SHP77 (cell line): ENCODE measurements at regions not wholly inside any gene's neighbourhood (a gene's known extent, or its start where the extent isn't known, plus 50 kb on each side); places are given as distances from the start of the nearest gene placed in this dataset.
A peak's percentile ranks its signal among the peaks of the same experiment; 100 is the strongest.
"Not testable (repeated sequence)": the region's sequence is repeated elsewhere in the genome, so short reads cannot be mapped to it uniquely, and the experiment has no call there.

Source experiments
- DNase-seq, 2 experiments: peaks; one replicate each; lab custom pipeline; 2025; lab: John Stamatoyannopoulos, UW

DNA sequence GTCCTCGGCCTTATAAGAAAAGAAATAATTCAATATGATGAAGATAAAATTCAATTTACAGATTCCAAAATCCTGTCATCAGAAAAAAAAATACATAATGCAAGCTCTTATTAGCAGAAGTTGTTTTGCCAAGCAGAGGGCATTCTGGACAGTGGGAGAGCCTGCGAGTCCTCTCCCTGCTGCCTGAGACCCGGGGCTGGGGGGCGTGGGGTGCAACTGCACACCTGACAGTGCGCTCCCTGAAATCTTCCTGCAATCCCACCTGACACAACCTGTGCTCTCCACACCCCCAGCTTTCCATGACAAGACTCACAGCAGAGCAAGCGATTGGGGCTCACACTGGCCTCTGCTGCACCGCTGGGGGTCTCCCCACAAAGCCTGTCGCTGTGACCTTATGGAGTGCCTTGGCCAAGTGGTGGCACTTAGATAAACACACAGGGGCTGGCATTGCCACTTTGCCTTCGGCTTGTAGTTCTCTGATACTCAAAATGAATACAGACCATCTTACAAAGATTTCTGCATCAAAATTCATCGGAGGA lies 130.3 kb upstream of the PDE10A start:
- DNase-seq: no peak

DNA sequence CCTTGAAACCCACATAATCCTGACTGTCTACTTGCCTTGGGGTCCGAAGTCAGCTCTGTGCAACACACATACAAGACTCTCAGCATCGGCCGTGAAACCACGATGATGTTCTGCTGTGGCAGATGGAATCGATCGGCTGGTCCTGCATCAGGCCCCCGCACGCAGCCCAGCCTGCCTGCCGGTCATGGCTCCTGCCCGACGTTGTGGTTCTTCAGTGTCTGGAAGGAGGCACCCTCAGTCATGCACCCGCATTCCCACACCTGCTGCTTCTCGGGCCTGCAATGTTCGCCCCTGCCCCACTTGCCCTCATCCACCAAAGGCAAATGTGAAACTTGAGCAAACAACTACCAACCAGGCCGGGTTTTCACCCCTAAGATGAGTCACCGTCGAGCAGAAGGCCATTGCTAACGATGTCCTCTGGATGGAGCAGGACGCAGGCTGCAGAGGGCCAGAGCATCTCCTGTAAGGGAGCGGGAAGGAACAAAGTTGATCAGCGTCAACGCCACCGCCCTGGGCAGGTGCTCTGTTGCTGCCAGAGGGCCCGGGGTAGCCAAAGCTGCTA lies 128.9 kb upstream of the PDE10A start:
- no peak for DNase-seq

DNA sequence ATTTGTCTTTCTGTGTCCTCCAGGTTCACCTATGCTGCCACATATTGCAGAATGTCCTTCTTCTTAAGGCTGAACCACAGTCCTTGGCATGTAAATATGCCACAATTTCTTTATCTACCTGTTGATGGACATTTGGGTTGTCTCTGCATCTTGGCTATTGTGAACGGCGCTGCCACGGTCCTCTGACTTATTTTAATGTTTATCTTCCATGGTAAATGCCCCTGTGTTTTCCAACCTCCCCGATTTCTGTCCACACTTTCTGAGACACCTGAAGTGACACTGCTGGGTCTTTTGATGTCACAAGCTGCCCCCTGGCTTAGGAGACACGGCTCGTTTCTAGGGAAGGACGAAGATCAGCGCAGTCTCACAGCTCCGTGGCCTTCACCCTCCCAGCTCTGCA lies 128.3 kb upstream of the PDE10A start:
- no peak for DNase-seq

DNA sequence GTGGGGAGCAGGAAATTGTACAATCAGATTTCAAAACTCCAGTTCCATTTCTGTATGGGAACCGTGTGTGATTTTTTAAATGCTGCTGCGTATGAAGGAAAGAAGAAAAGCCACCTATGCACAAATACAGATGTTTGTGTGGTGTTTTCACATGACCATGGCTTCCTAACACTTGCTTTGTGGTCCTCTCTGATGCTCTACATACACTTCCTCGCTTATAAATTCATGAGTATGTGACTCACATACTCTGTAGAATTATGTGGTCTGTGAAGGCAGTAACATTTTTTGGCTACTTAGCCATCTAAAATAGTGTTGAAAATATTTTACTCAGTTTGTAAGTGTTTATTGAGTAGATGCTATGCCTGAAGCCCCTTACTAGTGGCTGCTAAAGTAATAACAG lies 119.8 kb upstream of the PDE10A start:
- DNase-seq: no peak

DNA sequence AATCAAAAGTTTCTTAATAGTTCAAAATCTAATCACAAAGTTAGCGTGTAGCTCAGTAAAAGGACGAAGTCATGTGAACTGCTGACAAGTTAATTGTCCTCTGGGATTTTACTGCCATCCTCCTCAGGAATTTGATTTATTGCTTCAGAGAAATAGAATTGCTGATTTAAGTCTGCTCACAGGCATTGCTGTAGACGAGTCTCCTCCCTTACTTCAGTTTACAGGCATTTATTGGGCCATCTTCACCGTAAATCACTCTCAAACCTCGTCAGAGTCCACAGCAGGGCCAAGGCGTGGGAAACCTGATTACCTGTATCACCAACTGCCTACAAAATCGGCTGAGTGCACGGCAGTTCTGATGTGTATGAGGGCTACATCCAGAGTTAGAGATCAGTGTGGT lies 119.1 kb upstream of the PDE10A start:
- DNase-seq: no peak

DNA sequence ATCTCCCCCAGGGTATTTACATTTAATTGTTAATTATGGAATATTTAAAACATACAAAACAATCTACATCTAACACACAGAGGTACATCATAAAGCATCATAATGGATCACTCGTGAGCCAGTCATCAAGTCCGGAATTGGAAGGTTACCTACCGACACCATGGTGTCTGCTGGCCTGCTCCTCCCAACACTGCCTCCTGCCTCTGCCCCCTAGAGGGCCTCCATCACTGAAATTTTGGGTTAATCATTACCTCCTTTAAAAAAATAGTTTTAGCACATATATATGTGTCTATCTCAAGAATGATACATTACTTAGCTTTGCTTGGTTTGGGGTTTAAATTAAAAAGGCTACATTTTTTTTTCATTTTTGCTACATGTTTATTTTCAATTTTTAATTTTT lies 114.6 kb upstream of the PDE10A start:
- no peak for DNase-seq

DNA sequence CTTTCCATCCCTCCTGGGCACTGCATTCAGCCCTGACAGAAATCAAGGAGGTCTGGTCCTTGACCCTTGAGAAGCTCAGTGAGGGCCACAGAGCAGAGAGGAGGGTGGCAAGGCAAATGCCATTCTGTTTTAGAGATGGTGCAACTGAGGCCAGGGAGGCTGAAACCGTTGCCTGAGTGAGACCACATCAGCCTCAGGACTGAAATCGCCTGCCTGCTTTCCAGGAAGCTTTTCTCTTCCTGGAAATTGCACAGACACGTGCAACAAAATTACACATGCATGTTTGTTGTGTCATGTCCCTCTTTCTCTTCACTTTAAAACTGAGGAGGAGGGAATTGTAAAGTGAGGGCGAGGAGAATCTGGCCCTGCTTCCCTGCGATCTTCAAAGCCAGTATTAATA lies 113.7 kb upstream of the PDE10A start:
- no peak for DNase-seq

DNA sequence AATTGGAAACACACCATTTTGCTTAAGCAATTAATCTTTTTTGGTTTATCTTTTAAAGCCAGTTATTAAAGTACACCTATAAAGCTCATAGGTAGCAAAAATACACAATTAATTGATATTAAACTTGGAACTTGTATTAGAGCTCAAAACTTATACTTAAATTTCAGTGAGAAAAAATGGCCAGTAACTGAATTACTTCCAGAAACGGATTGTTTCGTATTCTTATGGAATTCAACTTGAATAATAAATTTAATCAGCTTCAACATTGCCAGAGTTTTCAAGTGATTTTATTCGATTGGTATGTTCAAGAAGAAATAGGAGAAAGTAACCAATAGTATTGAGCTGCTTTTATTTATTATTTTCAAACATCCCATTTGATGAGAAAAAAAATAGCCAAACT lies 112.7 kb upstream of the PDE10A start:
- no peak for DNase-seq

DNA sequence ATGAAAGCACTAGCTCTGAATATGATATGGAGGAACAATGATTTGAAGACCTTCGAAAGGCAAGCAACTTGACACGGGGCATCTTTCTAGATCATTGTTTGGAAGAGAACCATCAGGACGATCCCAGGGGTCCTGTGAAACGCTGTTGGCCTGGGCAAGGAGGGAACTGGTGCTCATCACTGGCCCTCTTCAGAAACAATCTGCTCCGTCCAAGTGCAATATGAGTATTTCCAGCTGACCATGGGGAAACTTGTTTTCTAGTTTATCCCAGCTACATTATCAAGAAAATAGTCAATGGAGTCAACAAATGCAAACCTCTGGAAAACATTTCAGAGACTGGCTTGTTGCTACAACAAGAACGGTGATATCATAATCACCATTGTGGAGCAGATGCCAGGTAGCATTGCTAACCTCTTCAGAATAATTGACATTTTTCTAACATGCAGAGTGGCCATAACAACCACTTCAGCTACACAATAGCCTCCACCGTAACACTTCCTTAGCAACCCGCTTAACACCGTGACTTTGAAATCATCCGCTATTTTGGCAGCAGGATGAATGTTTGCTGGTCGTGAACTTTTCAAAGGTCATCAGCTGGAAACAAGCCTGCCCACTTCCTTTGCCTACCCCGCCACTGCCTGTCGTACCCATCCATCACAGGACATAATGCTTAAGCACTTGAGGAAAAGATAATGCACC lies 112.0 kb upstream of the PDE10A start:
- peak; percentile 90 to 91 for DNase-seq

DNA sequence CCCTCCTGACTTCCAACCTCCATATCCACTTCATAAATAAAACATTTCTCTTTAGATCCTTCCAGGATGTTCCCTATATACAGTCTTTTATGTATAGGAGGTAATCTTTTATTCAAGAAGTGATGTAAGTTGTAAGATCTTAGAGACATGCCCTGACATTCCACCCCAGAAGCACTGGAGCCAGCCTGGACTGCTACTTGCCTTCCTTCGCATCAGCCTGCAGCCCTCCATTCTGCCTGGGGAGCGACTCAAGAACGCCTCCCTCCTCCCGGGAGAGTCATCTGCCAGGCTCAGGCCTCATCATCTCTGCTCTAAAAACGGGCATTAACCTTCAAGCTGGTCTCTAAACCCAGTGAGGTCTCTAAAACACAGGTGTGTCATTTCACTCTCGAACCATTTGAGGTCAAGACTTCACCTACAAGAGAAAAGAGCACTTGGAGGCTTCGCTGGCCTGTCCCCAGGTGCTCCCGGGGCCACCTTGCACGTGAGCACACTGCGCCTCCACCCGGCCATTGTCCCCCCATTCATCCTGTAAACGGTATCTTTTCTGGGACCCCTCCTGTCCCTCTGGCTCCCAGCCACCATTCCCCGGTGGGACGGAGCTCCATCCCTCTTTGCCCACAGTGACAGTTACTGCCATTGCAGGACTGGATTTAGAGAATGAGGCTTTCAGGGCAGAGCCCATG lies 107.5 kb upstream of the PDE10A start:
- no peak for DNase-seq

DNA sequence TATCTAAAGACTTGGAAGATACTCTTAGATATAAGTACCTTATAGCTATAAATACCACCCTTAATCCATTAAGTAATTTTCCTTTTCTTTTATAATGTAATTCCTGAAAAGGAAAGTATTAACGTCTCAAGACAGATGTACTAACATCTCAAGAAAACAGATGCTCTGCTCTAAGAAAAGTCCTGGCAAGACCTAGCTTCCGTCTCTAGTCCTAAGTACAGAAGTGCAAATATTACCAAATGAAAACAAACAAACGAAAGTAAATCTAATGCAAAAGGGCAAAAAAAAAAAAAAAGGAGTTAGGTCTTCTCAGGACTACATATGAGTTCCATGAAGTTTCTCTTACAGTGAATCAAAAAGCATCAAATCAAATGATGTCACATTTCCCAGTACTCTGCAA lies 106.8 kb upstream of the PDE10A start:
- no peak for DNase-seq

DNA sequence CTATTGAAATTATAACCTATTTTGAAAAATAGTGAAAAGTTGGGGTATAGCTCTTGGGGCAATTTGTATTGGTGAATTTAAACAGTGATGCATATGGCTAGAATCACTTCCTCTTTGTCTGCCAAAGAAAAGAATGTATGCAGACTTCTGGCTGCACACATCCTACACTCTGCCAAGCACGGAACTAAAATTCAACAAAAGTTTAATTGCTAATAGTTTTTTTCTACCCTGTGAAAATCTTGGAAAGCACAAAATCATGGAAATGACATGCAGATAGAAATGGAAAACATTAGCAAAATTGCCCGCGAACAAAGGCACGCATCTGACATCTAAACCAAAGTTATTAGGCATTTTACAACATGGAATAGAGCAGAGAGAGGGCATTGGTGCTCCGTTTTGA lies 106.4 kb upstream of the PDE10A start:
- no peak for DNase-seq

DNA sequence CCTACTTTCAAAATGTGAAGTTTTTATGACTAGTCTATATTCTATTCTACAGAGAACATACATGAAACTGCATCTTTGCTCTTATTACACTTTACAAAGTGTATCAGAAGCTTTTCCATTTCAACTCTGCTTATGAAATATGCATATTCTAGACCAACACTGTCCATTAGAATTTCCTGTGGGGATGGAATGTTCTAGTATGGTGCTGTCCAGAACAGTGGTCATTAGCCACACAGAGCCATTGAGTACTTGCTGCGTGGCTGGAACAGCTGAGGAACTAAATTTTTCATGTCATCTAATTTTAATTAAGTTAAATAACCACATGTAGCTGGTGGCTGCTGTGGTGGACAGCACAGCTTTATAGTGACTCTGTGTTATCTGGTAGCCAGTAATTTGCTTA lies 105.9 kb upstream of the PDE10A start:
- DNase-seq: no peak

DNA sequence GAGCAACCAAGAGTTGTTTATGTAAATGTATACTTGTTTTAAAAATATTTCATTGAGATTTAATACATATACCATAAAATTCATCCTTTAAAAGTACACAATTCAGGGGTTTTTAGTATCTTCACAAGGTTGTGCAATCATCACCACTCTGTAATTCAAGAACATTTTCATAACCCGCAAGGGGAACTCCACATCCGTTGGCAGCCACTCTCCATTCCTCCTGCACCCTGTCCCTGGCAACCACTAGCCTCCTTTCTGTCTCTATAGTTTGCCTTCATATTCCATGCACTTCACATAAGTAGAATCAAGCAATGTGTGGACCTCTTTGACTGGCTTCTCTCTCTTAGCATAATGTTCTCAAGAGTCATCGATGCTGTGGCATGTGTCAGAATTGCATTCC lies 104.2 kb upstream of the PDE10A start:
- DNase-seq: no peak

DNA sequence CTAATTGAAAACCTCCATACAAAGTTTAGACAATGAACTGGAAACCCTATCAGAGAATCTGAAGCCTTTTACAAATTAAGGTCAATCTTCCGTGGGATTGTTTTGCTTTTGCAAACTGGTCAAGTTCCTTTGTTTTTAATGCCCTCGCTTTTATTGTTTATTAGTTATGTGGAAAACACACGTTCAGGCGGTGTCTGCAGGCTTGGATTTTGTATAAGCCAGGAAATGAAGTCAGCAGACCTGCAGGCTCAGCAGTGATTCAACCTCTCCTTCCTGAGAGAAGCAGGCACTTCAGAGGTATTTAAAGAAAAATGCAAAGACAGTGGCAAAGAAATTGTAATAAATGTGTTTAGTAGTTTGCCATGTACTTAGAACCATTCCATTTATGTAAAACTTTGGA lies 103.4 kb upstream of the PDE10A start:
- DNase-seq: no peak

DNA sequence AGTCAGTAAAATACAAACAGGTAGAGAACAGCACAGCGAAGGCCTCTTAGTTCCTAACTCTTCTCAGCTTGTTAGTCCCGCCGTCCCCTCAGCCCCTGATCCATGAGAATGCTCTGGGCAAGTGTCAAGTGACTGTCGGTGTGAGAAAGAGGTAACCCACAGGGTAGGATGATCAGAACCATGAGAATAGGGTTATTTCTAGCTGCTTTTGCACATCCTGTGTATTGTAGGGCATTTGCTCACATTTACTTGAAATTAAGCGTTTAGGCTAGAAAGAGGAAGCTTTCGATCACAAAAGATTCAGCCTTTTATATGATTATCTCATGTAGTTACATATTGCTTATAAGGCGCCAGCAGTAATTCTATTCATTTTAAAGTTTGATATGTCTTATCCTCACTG lies 103.0 kb upstream of the PDE10A start:
- no peak for DNase-seq

DNA sequence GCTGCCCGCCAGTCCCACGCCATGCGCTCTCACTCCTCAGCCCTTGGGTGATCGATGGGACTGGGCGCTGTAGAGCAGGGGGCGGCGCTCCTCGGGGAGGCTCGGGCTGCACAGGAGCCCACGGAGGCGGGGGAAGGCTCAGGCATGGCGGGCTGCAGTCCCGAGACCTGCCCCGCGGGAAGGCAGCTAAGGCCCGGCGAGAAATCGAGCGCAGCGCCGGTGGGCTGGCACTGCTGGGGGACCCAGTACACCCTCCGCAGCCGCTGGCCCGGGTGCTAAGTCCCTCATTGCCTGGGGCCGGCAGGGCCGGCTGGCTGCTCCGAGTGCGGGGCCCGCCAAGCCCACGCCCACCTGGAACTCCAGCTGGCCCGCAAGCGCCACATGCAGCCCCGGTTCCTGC lies 102.2 kb upstream of the PDE10A start:
- not testable (repeated sequence) for DNase-seq

DNA sequence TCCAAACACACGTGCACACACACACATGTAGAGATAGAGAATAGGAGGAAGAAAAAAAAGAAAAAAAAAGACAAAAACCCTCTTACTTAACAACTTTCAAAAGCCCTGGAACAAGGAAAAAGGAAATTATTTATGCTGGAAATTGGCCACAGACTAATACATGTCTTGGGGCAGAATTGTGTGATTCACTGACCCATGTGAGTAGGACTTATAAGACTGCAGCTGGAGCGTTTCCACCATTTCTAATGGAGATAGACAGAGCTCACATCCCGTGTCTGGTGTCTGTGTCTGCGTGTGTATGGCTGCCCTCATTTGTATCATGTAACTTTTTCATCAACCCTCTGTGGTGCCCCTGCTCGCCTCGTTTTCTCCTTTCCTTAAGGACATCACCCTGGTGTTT lies 99.8 kb upstream of the PDE10A start:
- DNase-seq: no peak

DNA sequence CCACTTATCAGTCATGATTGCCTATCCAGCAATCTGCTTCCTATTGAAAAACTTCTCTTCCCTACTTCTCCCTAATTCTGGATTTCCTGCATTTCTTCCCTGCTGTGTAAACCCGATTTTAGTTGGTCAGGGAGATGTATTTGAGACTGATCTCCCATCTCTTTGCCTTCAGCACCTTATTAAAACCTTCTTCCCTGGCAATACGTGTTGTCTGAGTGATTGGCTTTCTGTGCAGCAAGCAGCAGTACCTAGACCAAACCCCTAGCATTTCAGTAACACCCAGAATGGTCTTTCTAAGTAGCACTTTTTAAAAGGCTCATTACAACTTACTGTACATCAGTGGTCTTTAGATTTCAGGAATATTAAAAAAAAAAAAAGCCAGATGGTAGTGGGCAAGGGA lies 99.1 kb upstream of the PDE10A start:
- DNase-seq: no peak

DNA sequence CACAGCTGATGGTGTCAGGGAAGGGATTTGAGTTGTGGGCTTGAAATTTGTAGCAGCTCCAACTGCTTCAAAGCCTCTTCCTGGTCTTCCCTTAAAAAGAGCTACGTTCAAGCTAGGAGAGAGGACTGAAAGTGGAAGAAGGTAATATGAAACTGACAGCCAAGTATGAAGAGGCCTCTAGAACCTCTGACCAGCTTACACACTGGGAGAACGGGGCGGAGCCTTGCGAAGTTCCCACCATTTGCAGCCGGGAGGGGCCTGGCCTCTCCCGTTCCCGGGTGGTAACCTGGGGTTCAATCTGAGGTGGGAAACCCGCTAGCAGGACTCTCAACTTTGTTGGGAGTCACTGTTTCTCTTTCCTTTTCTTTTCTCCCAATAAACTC lies 97.8 kb upstream of the PDE10A start:
- no peak for DNase-seq

DNA sequence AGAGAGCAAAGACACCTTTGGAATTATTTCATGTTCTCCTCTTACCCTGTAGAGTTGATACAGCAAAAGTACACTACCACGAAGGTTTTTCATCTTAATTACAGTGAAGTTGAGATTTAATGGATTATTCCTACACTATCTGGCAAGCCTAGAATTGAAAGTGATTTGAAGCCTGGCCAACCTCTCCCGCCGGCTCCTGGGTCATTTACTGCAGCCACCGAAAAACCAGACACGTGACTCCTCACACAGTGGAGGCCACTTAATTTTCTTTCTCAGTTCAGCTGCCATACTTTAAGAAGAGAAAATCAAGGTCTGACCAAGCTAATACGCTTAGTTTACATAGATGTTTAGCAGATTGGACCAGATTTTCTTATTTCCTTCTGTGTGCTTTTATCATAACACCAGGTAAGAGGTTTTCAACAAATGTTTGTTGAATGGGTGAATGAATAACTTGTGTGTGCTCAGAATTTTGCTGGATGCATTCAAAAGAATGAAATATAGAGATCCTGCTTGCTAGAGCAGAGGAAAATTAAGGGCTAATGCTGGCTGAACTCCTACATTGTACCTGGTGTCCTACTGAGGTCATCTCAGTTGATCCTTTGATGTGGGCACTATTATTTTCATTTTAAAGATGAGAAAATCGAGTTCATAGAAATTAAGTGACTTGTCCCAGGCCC lies 97.2 kb upstream of the PDE10A start:
- DNase-seq: no peak

DNA sequence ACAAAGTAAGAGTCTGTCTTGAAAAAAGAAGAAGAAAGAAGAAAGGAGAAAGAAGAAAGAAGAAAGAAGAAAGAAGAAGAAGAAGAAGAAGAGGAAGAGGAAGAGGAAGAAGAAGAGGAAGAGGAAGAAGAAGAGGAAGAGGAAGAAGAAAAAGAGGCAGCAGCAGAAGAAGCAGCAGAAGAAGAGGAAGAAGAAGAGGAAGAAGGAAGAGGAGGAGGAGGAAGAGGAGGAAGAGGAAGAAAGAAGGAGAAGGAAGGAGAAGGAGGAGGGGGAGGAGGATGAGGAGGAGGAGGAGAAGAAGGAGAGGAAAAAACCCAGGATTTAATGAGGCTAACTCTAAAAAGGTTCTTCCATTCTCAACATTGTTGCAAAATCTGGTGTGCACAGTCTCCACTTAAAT lies 95.4 kb upstream of the PDE10A start:
- no peak for DNase-seq

DNA sequence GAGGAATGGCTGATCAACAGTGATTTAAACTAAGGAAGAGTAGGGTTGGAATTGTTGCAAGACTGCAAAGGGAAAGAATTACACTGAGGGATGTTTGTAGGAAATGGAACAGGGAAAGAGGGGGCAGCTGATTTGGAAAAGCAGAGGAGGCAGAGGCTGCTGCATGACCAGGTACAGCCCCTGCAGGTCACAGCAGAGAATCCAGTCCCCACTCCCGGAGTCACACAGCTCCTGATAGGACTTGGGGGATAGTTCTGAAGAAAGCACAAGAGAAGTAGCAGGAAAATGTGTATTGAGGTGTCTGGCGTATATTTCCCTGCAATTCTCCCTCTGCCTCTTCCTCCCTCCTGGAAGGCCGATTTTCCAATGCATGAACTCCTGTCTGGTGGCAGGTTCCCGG lies 92.5 kb upstream of the PDE10A start:
- DNase-seq: no peak
